HG02852 (cell line): ENCODE measurements at regions not wholly inside any gene's neighbourhood (a gene's known extent, or its start where the extent isn't known, plus 50 kb on each side); places are given as distances from the start of the nearest gene placed in this dataset.
A peak's percentile ranks its signal among the peaks of the same experiment; 100 is the strongest.

ENCODE experiments used
- ATAC-seq: cut with Tn5 transposase; IDR thresholded peaks from one replicate; pipeline ENCODE4 v1.9.1; 2021; ENCODE audit warnings: mild to moderate bottlenecking, moderate library complexity; ENCODE audit not compliant: unreplicated experiment

DNA sequence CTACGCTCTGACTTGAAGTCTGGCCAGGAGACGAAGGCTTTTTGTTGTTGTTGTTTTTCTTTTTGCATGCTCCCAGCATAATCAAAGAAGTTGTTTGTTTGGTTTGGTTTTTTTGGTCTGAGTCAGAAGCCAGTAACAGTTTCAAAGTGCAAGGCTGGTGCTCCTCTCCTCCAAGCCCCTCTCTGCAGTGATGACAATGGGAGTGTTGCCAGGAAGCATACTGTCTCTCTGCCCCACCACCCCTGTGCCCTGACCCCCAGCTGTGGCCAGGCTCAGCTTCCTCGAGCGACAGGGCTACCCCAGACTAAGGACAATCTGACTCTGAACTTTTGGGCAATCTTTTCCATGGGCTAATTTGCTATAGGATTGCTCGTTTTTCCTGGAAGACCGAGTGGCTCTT lies 173.8 kb upstream of the PITX1 start:
- no peak for ATAC-seq

DNA sequence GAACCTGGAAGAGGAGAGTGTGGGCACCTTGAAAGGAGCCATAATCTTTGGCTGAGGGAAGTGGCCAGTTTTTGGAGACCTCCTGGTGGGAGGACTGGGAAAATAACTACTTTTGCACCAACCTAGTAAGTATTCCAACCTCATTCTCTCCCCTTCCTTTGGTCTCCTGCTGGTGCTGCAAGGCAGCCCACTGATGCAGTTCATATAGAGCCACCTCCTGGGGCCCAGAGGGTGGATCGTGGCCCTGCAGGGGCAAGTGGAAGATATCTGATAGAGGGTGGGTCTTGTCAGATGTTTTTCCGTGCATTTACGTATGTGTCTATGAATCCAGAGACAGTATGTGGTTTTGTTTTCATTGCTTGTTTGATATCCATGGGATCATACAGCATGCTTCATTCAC lies 172.8 kb upstream of the PITX1 start:
- ATAC-seq: no peak

DNA sequence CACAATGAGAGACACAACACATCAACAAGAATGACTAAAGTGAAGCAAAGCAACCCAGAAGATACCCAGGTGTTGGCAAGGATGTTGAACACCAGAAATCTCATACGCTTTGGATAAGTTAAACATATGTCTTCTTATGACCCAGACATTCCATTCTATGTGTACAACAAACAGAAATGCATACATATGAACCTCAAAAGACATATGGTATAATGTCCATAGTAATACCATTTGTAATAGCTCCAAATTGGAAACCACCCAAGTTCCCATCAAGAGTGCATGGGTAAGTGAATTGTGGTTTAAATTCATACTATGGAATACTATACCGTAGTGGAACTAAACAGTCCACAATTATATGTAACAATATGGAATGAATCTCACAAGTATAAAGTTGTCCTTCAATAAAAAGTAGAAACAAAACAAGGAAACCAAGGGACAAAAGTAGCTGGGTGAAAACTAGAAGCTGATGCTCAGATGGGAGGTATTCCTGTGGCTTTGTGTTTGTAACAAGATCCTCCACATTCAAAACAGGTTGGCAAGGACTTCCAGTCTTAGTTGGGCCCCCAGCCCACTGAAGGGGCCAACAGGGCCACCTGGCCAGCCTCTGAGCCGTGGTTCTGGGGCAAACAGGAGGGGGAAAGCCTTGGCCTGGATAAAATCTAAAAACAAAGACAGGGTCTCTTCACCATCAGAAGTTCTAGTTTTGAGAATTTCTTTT lies 171.8 kb upstream of the PITX1 start:
- no peak for ATAC-seq

DNA sequence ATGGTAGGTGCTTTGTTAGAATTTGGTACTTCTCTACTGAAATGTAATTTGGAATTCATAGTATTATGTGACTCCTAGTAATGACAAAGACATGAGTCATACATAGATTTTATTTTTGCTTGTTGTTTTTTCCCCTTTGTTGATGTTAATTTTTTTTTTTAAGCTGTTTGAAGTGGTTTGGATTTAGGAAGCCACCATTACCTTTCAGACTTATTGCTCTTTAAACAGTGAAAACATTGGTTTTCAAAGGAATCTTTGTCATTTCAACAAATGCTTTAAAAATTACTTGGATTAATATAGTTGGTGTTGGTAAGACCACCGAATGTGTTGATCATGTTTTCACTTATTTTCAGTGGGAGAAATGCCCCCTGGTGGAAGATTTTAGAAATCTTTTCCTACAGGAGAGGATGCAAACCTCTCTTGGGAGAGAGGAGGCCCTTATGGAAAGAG lies 170.1 kb upstream of the PITX1 start:
- no peak for ATAC-seq

DNA sequence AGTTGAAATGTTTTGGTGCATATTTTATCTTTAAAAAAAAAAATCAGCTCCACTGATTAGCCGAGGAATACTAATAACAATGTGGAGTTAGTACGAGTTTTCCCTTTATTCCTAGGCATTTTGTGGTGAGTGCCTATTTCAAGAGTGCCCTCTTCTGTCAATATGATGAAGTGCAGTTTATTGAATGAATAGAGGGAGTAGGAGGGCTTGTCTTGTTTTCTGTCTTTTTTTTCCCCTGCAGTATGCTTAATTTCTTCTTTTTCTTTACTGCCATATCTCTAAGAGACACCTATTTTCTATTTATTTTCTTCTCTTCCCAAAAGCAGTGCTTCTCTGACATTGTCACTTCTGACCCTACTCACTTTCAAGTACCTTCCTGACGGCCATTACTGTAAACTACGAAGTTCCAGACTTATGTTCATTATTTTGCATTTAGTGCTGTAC lies 169.6 kb upstream of the PITX1 start:
- no peak for ATAC-seq

DNA sequence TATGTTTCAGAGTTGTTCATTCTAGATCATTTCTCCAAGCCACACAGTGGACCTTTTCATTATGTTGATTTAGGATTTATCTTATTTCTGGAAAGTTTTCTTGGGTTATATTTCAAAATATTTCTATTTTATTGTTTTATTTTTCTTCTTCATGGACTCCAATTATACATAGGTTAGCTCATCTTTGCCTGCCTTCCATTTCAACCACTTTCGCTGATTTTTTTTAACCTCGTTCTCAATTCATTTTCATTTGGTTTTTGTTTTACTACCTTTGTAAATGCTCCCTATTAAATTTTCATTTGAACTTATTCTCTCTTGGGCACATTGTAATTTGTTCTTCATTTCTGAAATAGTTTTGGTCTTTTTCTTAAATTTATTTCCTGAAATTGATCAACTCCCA lies 169.0 kb upstream of the PITX1 start:
- no peak for ATAC-seq

DNA sequence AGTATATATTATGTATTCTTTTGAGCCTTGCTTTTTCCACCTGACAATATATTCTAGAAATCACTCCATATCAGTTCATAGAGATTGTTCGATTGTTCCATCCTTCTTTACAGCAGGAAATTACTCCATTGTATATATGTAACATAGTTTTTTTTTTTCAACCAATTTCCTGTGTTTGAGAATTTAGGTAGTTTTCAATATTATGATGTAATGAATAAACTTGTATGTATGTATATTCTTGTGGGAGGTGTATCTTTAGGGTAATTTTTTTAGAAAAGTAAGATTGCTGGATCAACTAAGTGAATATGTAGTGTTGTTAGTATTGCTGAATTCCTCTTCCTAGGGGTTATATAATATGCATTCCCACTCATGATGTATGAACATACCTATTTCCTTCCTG lies 165.9 kb upstream of the PITX1 start:
- no peak for ATAC-seq

DNA sequence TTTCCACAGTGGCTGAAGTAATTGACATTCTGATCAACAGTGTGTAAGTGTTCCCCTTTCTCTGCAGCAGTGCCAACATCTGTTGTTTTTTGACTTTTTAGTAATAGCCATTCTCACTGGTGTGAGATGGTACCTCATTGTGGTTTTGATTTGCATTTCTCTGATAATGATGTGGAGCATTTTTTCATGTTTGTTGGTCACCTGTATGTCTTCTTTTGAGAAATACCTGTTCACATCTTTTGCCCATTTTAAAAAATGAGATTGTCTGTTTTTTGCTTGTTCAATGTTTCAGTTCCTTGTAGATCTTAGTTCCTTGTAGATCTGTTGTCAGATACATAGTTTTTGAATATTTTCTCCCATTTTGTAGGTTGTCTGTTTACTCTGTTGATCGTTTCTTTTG lies 162.5 kb upstream of the PITX1 start:
- no peak for ATAC-seq

DNA sequence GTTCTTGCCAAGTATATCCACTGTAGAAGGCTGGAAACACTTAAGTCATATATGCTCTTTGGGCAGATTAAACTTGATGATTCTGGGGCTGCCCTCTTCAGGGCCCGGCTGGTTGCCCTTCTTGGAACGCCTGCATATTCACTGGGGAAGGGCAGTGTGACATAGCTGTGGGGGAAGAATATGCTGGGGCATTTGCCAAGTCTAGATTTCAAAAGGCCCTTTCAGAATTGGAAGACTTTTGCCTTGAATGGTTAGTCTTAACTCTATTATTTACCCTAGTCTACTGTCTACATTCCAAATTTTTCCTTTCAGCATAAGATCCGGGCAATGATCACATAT lies 161.2 kb upstream of the PITX1 start:
- ATAC-seq: no peak

DNA sequence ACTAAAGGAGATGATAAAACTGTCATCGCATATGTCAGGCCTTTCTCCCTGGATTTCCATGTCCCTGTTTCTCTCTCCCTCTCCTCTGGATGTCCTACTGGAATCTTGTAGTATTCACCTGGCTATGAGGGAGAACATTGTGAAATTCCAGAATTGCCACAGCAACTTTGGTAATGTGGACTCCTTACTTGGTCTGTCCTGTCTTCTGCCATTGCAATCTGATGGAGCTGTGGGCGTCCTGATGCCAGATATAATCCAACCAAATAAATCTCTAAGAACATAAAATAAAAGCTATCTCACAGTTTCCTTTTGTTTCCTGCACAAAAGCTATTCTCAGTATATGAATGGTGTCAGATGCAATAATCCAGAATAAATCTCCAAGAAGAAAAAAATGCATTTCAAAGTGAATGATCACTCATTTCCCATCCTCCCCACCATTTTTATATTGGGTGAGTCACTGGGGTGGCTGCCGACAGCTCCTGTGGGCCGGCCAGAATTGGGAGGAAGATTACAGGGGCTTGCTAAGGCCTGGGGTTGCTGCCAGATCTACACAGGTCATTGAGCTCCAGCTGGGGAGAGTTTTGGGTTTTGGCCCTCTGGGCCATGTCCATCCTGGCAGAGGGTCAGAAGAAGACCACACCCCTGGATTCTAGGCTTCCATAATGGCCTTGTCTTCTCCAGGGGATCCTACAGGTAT lies 160.7 kb upstream of the PITX1 start:
- no peak for ATAC-seq

DNA sequence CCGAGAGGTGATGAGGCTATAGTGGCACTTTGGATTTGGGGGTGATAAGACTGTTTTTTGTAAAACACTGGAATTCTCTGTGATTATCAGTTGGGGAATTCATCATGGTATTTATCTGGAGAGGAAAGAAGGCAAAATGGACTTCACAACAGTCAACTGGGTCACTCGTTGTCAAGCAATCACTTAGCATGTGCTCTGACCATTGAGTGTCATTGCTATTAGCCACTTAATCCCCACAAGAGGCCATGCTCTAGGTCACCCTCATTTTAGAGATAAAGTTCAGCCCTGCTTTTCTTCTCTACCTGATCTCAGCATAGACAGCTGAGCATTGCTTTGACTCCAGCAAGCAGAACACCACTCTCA lies 160.1 kb upstream of the PITX1 start:
- no peak for ATAC-seq

DNA sequence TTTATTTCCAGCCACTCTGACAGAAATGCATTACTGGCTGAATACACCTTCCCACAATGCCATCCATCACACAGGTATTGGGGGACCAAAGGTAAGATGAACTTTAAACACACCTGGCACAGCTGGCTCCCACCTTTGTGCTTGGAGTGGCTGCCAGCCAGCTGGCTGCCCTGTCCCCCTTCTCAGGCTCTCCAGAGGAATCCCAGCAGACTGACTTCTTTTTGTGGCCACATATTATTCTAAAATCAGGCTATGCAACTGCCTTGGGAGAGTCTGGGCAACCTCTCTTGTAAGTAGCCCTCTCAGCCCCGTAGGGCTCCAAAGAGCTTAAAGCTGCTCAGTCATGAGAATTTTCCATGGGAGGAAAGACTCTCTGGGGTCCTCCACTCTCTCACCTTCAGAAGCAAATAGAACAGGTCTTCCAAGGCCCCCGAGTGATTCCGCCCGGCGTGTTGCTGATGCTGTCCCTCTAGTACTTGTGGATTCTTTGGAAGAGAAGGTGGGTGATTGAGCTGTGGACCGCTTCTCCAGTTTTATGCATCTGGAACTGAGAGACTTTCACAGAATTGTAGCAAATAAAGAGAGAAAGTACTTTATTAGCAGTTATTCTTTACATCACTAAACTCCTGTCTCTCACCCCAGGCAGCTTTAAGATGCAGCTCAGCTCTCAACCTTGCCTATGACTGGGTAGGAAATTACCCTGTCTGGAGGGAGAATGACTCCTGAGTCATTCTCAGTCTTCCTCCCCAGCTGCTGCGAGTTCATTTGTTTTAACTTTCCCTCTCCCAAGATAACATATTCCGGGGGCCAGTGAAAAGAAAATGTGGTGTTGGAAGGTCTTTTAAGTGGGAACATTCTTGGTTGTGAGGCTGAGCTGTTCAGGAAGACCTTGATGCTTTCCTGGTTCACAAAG lies 159.4 kb upstream of the PITX1 start:
- ATAC-seq: no peak

DNA sequence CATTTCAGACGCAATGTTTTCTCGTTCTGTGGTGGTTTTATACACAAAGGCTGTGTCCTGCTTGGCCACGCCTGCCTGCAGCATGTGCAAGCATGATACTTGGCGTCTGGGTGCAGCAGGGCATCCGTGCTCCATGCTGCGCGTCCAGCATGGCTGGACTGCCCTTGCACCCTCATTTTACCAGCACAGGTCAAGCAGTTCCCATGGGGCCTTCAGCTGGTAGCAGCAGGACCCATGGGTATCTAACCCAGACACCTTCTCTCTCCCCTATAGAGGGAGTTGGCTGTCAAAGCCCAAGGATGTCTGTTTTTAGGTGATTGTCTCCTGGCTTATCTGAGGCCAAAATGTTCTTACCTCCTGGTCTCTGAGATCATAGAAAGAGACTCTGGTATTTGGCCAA lies 158.3 kb upstream of the PITX1 start:
- no peak for ATAC-seq

DNA sequence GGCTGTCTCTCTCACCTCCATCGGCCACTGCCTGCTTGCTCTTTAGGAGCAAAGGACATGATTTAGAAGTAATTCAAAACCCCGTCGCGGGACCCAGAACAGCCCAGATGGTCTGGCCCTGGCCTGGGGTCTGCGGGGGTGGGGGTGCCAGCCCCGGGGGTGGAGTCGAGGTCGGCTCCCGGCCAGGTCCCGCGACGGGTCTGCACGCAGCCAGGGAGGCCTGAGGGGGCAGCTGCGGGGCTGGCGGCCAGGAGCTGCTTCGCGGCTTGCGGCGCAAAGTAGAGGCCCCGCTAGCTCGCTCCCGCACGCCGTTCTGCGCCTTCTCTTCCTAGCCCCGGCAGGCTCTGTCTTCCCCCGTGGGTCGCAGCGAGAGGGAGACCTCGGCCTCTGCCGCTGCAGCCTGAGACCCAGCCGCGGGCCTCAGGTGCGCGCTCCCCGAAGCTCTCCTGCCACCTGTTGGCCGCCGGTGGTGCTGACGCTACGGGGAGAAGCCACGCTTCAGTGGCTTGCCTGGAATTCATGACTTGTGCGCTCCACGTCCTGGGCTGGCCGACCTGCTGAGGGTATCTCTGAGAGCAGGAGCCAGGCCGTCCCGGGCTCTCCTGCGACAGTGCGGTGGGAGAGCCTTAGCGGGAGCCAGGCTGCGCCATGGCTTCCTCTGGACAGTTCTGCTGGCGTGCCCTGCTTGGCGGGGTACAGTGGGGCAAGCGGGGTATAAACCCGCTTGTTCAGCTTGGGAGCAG lies 157.2 kb upstream of the PITX1 start:
- peak; percentile 79 for ATAC-seq

DNA sequence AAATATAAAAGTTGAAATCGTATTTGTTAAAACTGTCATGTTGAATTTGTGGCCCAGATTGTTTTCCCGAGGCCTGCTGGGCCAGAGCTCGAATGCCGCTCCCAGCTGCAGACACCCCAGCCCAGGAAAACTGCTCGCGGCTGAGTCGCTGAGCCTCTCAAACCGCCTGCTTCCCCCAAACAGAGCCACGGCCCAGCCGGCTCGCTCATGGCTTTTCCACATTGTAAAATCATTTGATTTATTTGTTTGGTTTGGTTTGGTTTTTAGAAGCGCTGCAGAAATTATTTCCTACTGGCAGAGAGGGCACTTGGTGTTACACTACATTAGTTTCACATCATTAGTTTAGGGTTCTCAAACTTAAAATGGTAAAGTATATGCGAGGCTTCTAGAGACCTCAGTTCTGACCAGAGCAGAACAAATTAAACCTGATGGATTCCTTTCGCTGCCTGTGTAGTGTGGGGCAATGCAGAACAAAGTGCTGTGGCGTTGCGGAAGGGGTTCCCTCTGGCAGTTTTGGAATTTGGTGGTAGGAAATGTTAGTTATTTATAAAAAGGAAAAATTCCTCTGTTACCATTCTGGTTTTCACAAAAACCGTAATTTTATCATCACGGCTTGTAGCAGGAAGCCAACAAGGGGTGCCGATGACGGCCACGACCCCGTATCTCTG lies 156.5 kb upstream of the PITX1 start:
- no peak for ATAC-seq

DNA sequence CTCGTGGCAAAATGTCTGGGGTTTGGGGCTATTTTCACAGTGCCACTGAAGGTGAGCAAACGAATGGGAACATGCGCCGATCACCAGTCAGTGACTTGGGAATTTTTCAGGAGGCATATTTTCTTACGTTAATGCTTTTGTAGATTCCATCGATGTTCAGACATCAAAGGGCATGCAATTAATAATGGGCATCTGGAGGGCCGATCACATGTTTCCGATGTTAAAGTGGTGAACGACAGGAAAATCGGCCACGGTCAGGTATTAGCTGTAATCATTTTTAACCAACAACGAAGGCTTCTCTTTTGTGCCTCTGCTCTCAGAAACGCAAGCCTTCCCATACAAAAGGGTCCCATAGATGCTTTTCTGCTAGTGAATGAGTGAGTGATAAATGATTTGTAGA lies 155.0 kb upstream of the PITX1 start:
- no peak for ATAC-seq

DNA sequence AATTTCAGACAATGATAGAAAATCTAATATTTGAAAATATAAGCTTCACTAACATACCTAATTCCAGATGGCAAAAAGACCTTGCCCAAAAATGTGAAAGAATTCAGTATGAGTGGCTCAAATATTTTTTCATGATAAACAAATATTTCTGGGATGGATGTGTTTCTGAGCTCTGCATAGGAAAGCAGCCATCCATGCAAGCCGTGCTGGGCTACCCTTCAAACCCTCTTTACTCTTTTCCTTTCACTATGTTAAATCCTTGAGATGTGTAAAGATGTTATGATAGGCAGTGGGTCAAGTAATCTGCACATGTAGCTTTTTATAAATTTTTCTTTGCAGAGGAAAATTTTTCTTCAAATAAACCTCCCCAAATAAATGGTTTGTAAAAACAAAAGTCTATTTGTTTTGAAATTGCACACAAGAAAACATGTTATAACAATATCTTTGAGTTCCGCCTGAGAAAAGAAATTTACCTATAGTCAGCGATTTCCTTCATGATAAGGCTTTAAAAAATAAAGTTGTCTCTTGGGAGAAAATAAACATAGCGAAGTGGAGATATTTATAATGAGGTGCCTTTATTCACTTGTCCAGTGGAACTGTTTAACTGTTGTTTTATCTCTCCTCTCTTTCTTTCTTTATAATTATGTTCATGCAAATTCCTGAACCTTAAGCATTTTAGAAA lies 154.3 kb upstream of the PITX1 start:
- ATAC-seq: no peak

DNA sequence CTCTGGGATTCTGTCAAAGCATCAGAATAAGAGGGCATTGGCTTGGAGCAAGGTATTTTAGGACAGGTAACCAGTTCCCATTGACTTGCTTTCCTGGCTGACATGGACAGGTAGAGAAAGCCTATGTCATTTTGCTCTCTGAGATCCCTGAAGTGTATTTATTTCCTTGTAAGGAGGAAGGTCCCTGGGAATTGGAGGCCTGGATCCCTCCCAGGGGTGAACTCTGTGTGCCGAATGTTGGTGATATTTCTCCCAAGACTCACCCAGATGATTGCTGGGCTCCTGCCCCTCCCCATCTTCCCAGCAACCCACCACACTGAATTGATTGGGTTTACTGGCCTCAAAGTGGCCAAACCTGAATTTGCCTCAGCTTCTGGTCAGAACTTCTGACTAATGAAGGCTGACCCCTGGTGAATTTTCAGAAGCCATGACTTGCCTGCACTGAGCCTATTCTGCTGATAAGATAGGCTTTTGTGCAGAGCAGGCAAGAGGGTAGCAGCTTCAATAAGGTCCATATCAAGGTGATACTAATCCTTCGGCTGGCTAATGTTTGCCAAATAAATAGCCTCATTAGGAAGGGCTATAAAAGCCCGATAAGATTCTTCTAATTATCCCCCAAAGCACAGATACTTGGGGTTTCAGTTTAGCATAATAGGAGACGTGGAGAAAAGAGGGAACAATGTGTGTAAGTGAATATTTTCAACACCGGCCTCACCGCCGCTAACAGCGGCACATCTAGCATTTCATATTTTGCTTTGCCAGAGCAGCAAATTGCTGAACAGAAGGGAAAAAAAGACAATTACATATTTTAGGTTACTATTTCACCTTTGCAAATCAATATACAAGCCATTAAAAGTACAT lies 152.9 kb upstream of the PITX1 start:
- no peak for ATAC-seq

DNA sequence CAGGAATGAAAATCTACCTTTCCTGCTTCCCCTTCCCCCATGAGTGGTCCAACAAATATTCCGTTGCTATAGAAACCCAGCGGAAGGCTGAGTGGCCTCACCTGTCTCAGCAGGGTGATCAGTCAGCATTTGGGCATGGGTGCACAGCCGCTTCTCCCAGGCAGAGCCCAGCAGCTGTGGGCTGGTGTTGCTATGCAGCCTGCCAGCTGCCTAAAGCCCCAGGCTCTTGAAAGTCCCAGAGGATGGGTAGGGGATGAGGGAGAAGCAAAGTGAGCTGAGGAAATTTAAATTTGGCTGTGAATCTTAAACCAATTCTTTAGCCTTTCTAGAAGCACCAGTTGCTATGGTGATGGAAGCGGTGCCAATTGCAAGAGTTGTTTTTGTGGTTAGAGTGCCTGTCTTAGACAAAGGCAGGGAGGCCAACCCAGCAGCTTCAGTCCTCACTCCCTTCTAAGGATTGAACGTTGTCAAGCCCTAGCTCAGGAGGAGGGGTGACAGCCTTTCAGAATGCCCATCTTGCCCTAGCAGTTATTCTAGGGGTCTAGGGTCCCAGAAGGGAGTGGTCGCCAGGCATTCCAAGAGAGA lies 151.5 kb upstream of the PITX1 start:
- no peak for ATAC-seq
